ENCODE measurements at regions not wholly inside any gene's neighbourhood (a gene's known extent, or its start where the extent isn't known, plus 50 kb on each side); places are given as distances from the start of the nearest gene placed in this dataset.

DNA sequence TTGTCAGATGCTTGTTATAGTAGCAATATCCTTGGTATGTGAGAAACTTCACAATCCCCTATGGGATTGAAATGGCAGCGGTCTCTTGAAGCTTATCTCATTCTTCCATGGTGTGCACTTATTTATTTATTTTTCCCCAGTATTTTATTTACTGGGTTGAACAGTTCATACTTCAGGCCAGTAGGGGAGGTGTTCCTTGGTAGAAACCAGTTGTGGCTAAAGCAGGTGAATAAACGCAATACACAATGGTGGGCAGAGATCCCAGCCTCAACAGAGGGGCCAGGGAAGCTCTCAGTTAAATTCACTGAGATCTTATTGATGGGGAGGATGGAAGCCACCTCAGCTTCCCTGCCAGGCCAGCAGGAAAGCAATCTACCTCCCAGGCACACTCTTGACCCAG is 93.7 kb upstream of the SRD5A2 start:
- intact Hi-C loops (cut with DNase I) = no loop called here
- H3K36me3 ChIP-seq = no peaks in the 10 kb centered on the region
- no peaks in the 10 kb centered on the region for H3K4me1 ChIP-seq
- H3K9me3 ChIP-seq = peaks cover 0 to 28% (median 5%) of the 10 kb centered on the region in 3 donors
- no peaks in the 10 kb centered on the region for H3K27me3 ChIP-seq
- TF ChIP-seq, protein P1, sequence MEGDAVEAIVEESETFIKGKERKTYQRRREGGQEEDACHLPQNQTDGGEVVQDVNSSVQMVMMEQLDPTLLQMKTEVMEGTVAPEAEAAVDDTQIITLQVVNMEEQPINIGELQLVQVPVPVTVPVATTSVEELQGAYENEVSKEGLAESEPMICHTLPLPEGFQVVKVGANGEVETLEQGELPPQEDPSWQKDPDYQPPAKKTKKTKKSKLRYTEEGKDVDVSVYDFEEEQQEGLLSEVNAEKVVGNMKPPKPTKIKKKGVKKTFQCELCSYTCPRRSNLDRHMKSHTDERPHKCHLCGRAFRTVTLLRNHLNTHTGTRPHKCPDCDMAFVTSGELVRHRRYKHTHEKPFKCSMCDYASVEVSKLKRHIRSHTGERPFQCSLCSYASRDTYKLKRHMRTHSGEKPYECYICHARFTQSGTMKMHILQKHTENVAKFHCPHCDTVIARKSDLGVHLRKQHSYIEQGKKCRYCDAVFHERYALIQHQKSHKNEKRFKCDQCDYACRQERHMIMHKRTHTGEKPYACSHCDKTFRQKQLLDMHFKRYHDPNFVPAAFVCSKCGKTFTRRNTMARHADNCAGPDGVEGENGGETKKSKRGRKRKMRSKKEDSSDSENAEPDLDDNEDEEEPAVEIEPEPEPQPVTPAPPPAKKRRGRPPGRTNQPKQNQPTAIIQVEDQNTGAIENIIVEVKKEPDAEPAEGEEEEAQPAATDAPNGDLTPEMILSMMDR (IDR thresholded peaks at IDR 0.05) = no peak
- no peak for TF ChIP-seq POLR2A (IDR thresholded peaks at IDR 0.05)
- 62 to 100% methylated on average over 1 to 2 of the region's 2 CpGs for WGBS, 2 donors
- DNase-seq = no peak
- H3K4me3 ChIP-seq = no peak overlapping the region
- H3K27ac ChIP-seq = no peak overlapping the region

DNA sequence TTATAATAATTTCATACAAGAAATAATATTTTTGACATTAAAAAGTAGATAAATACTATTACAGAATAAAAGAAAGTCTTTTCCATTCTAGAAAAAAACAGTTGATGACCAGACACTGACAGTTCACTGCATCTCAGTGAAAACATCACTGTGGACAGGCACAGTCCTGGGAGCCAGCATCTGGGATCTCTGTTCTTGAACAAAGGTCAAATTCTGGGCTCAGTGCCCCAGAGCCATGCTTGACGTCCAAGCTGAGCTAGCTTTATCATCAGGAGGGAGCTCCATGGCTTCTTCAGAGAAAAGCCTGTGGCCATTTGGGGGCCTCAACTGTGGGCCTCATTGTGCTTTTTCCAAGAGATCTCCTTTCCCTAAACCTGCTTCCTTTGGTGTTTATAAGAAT is 86.1 kb upstream of the SRD5A2 start:
- WGBS, 2 donors = 23 to 38% methylated on average over 1 of the region's 1 CpG
- intact Hi-C loops (cut with DNase I) = no loop called here
- TF ChIP-seq POLR2A (IDR thresholded peaks at IDR 0.05) = no peak
- TF ChIP-seq, protein P1 (IDR thresholded peaks at IDR 0.05) = no peak

DNA sequence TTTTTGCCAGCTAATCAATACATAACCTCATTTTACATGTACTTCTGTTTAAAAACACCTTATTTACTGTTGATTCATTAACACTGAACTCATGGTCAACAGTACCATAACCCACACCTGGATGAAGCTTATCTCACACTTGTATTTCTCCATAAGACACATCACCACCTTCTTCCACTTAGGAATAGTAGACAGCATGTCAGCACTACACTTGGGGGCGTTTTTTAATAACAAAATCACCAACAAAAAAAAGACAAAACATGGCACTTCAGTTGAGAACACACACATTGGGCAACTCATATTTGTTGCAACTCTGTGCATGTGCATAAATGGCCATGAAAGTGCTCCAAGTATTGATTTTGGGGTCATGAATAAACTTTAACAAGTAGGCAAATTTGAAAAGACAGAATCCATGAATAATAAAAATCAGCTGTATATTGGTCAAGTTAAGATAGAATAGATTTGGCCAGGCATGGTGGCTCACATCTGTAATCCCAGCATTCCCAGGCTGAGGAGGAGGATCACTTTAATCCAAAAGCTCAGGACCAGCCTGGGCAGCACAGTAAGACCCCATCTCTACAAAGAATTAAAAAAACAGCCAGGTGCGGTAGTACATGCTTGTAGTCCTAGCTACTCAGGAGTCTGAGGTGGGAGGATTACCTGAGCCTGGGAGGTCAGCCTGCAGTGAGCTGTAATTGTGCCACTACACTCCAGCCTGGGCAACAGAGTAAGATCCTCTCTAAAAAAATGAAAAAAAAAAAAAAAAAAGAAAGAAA is 84.4 kb upstream of the SRD5A2 start:
- WGBS, 2 donors = 75 to 83% methylated on average over 2 of the region's 2 CpGs
- intact Hi-C loops (cut with DNase I) = no loop called here
- Histone ChIP-seq H3K4me3 (no peak overlapping the region), H3K4me1 (no peaks in the 10 kb centered on the region), H3K9me3 (no peaks in the 10 kb centered on the region), H3K27ac (no peak overlapping the region), H3K27me3 (no peaks in the 10 kb centered on the region), H3K36me3 (no peaks in the 10 kb centered on the region)
- TF ChIP-seq, protein P1 (IDR thresholded peaks at IDR 0.05) = no peak
- TF ChIP-seq POLR2A (IDR thresholded peaks at IDR 0.05) = no peak
- DNase-seq = no peak

More for the DNA sequence above, 86.1 kb upstream of the SRD5A2 start:
- Histone ChIP-seq H3K4me1 (no peaks in the 10 kb centered on the region), H3K4me3 (no peak overlapping the region), H3K36me3 (no peaks in the 10 kb centered on the region), H3K27me3 (no peaks in the 10 kb centered on the region), H3K9me3 (no peaks in the 10 kb centered on the region), H3K27ac (no peak overlapping the region)
- DNase-seq = no peak

DNA sequence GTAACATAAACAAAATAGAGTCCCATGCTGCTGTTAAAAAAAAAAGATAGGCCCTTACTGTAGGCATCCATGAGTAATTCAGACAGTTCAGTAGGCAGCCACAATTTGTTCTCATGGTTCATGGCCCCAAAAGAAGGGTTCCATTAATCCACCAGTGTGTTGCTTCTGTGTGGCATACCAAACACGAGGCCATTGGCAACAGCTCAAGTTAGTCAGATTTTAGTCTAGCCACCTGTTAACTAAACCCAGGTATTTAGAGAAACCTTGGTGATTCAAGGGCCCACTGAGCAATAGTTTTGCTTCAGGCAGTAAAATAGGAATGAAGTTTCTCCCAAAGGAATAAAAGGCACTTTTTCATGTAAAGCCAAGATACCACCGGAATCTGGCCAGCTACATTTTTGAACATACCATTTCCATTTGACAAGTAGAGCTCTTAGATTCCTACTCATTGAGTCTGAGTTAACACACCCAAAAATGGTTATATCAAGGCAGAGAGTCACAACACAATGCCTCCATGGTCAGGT is 80.1 kb upstream of the SRD5A2 start:
- intact Hi-C loops (cut with DNase I) = no loop called here
- Histone ChIP-seq H3K4me3 (no peak overlapping the region), H3K27me3 (no peaks in the 10 kb centered on the region), H3K27ac (no peak overlapping the region), H3K36me3 (no peaks in the 10 kb centered on the region), H3K4me1 (no peaks in the 10 kb centered on the region), H3K9me3 (no peaks in the 10 kb centered on the region)
- no peak for DNase-seq
- 37 to 41% methylated on average over 2 of the region's 2 CpGs for WGBS, 2 donors
- TF ChIP-seq POLR2A (IDR thresholded peaks at IDR 0.05) = no peak
- TF ChIP-seq, protein P1 (IDR thresholded peaks at IDR 0.05) = no peak

DNA sequence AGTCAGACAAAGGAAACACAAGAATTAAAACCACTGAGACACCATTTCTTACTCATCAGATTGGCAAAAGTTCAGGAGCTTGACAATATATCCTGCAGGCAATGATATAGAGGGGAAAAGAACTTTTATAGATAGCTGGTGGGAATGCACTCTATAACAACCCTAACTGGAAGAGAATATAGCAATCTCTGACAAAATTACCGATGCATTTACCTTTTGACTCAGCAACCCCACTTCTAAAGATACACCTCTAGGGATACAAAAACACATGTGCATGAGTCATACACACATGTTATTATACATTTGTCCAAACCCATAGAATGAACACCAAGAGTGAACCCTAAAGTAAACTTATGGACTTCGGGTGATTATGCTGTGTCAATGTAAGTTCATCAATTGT is 79.4 kb upstream of the SRD5A2 start:
- Histone ChIP-seq H3K27me3 (no peaks in the 10 kb centered on the region), H3K36me3 (no peaks in the 10 kb centered on the region), H3K9me3 (no peaks in the 10 kb centered on the region), H3K4me1 (no peaks in the 10 kb centered on the region), H3K4me3 (no peak overlapping the region), H3K27ac (no peak overlapping the region)
- intact Hi-C loops (cut with DNase I) = no loop called here
- 39 to 72% methylated on average over 2 of the region's 2 CpGs for WGBS, 2 donors
- TF ChIP-seq, protein P1 (IDR thresholded peaks at IDR 0.05) = no peak
- DNase-seq = no peak

Measured in esophagus squamous epithelium (tissue), 5 donors.